ENCODE measurements at regions not wholly inside any gene's neighbourhood (a gene's known extent, or its start where the extent isn't known, plus 50 kb on each side); places are given as distances from the start of the nearest gene placed in this dataset.

GRCh38 chr2:189285349-189285748 lies 105.8 kb upstream of the COL5A2 start:
- no peak for TF ChIP-seq POLR2AphosphoS5 (IDR thresholded peaks at IDR 0.05)
- no peak for TF ChIP-seq POLR2A (IDR thresholded peaks at IDR 0.05)
- TF ChIP-seq CTCF (IDR thresholded peaks at IDR 0.05), result no peak
